Superior temporal gyrus (tissue), 1 donor: ENCODE measurements at regions not wholly inside any gene's neighbourhood (a gene's known extent, or its start where the extent isn't known, plus 50 kb on each side); places are given as distances from the start of the nearest gene placed in this dataset.

Source experiments
- DNase-seq: peaks from one replicate; pipeline ENCODE4 v3.0.0-alpha.2; 2016; ENCODE audit errors: extremely low spot score

DNA sequence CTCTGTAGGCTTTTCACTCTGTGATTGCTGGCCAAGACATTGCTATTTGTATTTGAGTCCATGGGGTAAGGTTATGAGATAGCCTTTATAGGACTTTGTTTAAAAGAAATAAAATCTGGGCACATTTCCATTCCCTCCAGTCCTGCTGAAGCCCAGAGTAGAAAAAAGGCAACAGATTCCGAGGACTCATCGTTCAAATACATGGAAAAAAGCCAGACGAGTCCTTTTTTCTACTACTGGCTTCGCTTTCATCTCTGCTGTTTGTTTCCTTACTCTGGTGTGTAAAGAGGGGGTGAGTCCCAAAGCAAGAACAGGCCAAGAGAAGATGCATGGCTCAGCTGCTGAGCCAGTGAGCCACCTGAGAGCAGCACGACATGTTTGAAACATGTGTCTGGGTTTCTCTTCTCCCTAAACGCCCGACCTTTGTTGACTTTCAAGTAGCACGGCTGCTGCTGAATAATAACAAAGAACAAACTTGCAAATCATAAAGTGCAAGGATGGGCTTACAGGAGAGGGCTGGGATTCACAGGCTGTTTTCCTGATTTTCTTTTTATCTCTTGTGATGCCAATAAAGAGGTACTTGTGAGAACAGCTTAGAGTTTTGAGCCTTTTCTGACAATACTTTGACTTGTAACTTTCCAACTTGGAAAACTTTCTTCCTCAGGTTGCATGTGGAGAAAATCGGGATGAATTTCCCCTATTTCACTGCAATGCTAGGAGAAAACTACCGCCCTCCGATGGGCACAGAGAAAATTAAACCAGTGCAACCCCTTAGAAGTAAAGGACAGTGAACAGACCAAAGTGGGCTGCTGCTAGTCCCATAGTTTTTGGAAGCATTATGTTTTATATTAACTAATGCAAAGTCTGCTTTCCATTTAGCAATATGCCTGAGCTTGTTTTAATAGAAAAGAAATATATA lies 195.2 kb upstream of the RAG2 start:
- DNase-seq = no peak

DNA sequence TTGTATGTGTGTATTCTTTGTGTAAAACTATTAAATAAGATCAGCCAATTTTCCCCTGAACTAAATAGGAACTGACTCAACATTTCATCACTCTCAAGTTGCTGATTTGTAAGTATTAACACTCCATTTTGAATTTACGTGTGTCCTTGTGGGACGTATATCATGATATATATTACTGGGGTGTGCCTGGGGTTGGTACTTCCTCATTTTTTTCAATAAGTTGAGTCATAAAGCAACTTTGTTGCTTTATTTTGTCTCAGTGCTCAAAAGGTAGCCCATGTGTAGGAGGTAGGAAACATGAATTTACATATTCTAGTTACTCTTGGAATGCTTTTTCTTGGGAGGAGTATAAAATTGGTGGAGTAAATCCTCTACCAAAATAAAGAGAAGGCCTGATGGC lies 193.9 kb upstream of the RAG2 start:
- no peak for DNase-seq

DNA sequence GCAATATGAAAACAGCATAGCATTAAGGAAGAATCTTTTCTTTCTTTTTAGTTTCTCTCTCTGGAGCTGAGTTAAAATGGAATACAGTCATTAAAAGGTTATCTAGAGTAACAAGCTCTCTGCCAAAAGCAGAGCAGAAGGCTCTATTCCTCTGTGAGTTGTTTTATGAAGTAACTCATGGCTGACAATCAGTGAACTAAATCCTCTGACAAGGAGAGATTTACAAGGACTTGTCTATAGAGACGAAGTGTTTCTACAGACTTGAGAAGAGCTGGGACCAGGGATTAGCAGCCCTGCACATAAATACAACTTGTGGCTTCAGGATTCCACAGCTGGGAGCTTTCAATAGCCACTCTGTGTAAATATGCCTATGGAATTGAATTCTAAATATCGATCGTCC lies 192.5 kb upstream of the RAG2 start:
- no peak for DNase-seq

DNA sequence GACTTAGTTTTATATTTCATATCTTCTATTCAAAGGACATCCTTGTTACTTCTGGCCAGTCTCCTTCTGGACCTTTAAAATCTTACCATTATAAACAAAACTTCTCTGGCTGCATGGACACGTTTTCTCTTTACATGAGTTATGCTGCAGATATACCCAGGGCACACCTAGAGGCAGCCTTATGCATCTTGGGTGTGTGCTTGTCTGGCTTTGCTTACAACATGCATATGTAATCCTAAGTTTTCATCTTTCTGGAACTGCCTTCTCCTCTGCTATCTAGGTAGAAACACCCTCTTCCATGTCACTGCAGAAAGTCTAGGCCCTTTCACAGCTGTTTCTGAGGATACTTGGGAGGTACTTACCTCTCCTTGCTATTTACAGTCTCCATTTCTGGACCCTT lies 185.8 kb upstream of the RAG2 start:
- DNase-seq = no peak

DNA sequence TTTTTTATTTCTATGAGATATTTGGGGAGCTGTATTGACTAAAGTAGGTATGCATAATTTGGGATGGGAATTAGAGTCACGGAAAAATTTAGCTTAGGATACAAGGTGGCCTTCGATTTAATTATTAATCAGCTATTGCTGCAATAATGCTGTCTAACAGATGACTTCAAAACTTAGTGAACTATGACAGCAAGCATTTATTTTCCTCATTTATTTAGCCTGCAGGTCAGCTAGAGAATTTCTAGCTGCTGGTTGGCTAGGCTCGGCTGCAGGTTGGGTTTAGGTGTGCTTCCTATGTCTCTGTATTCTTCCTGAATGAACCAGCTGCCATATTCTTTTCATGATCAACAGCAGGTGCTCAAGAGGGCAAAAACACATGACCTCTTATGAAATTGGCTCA lies 181.8 kb upstream of the RAG2 start:
- DNase-seq = no peak

DNA sequence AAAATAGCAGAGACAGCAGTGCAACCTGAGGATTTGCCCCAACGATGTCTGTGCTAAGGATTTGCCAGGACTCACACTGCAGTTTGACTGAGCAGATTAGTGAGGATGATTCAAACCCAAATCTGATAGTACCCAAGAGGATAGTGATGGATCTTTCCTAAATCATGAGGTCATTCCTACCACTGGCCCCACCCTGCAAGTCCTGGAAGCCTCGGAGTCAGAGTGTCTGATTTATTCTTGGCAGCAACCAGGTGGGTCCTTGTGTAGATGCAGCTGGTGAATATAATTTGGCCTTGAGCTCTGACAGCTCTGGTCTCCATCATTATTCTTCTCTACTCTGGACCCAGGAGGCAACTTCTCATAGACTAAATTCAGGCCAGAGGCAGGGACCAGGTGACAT lies 179.3 kb upstream of the RAG2 start:
- no peak for DNase-seq

DNA sequence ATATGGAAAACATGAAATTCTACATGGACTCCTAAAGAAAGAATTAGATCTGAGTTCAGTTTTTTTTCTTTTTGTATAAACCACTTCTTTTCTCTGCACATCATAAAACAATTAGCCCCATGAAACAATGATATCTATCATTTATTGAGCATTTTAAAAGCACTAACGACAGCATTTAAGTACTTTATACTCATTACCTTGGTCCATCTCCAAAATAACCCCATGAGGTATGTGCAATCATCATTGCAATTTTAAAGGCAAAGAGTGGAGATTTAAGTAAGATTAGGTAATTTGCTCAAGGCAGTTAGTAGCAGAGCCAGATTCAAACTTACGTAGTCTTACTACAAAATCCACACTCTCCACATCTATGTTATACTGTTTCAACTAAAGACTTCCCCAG lies 177.7 kb upstream of the RAG2 start:
- DNase-seq = no peak

DNA sequence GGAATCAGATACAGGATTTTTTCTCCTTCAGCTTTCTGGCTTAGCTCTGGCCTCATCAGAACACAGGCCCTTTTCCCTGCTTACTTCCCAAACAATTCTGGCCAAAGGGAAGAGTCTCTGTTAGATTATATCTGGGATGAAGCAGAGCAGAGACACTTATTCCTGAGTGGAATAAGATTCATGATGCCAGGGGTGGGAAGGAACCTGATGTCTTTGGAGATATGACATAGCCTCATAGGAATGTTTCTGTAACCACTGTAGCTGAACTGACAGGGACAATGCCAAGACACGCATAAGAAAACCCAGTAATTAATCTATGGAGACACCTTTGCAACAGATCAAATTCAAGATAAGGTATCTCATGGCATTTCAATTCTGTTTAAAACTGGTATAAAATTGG lies 177.1 kb upstream of the RAG2 start:
- no peak for DNase-seq

DNA sequence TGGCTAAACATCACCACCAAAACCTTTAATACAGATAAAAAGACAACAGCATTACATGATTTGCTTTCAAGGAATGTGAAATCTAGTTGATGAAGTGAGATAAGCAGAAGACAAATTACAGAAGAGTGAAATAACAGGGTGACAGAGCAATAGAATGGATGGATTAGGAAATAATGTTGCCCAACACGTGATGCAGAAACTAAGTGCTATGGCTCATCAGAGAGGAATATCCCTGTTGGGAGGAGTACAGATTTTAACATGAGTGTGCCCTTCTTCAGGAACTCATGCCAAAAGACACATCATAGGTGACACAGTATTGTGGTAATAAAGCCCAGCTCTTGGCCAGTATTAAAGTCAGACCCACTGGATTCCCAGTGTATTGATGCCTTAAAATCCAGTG lies 176.6 kb upstream of the RAG2 start:
- DNase-seq = no peak

DNA sequence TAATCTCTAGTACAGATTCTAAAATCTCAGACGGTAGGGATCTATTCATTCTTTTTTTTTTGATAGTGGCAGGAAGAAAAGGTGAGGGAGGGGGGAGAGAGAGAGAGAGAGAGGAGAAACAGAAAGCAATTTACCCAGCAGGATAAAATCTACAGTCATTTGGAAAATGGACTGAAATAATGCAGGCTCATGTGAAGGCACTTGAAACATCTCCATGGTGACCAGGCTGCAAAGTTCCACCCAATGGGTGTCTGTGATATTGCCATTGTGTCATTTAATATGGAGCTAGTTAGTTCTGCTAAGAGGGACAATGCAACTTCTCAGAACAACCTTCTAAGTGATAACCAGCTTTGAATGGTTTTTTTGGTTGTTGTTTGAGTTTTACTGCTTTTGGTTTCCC lies 165.2 kb upstream of the RAG2 start:
- no peak for DNase-seq

DNA sequence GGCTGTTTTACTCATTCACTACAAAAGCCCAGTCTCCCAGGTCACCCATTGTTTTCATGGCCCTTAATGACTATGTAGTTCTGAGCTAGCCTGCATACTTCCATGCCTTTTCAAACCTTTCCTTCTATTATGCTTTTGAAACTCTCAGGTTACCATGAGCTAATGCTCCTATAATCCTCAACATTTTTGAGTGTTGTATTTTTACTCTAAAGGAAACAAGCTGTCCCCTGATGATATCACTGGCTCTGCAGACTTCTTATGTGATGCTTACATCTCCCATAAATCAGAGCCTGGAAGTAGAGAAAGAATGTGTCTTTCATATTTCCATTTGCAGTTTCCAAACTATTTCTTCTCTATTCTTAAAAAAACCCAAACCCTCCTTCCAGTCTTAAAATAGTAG lies 159.0 kb upstream of the RAG2 start:
- no peak for DNase-seq

DNA sequence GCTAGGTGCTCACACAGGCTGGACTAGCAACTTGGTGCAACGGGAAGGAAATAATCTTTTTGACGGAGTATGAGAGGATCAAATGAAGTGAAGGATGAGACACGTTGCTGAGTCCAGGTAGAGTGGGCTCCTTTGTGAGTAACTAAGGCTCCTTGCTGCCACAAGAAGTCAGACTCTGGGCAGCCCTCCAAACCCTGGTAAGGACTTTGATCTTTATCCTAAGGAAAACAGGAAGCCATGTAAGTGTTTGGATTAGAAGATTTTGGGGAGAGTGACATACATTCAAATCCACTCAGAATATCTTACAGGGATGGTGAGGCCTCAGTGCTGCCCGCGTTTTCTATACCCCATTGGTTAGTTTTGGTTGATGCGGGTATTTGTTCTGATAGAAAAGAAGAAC lies 155.9 kb upstream of the RAG2 start:
- DNase-seq = no peak

DNA sequence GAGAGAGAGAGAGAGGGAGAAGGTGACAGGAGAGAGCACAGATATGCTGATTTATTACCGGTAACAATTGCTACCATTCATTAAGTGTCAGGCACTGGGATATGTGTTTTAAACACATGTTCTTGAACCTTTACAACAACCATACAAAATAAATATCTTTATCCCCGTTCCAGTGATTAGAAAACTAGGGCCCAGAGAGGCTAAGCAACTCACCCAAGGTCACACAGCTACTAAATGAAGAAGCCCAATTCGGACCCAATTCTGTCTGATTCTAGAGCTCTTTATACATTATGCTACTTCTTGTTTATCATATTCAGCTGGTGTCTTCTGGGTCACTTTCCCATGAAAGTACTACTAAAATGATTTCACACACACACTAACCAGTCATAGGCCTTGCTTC lies 154.0 kb upstream of the RAG2 start:
- DNase-seq = no peak

DNA sequence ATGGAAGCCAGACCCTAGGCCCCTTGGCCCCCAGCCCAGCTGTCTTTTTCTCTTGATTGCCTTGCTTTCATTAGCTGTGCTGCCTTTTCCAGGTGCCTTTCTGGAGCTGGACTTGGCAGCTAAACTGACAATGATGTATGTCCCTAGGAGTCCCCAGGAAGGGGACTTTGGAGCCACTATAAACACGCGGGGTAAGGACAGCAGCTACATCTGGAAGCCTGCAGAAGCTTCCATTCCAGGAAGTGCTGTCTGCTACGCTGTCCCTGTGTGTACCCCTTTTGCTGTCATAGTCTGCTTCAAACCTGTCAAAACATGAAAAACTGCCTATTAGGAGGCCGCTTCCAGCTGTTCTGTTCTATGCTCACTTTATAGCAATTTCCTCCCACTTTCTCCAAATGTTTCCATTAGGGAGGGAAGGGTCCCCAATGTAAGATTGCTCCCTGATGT lies 153.3 kb upstream of the RAG2 start:
- DNase-seq = no peak

DNA sequence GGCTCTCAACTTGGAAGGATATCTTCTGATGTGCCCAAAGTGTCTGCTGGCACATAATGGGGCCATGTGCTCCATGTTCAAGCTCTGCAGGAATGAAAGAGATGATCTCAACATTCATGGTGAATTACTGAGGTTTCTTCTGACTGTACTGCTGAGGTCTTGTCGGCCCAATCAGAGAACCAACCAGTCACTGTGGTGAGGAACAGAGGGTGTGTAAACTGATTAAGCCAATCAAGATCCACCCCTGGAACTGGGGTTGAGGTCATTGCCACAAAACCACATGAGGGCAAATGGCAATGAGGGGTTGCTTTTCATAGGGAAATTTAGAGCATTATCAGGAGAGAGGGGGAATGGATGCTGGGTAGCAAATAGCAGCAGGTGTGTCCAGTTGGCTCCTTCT lies 152.3 kb upstream of the RAG2 start:
- DNase-seq = no peak

DNA sequence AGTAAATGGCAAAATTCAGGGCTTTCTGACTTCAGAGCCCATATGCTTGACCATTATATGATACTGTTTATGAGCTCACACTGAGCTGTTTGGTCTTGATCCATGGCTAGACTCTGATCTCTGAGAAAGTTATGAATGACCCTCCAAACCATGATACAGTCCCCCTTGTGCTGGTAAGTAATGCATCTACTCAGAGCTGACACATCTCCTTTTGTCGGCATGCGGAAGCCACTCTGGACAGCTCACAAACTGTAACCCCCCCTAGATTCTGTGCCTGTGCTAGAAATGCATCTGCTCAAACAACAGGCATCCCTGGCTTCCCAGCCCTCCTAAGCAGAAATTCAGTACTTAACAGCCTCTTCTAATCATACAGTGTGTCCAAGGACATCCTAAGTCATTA lies 150.8 kb upstream of the RAG2 start:
- DNase-seq = no peak

DNA sequence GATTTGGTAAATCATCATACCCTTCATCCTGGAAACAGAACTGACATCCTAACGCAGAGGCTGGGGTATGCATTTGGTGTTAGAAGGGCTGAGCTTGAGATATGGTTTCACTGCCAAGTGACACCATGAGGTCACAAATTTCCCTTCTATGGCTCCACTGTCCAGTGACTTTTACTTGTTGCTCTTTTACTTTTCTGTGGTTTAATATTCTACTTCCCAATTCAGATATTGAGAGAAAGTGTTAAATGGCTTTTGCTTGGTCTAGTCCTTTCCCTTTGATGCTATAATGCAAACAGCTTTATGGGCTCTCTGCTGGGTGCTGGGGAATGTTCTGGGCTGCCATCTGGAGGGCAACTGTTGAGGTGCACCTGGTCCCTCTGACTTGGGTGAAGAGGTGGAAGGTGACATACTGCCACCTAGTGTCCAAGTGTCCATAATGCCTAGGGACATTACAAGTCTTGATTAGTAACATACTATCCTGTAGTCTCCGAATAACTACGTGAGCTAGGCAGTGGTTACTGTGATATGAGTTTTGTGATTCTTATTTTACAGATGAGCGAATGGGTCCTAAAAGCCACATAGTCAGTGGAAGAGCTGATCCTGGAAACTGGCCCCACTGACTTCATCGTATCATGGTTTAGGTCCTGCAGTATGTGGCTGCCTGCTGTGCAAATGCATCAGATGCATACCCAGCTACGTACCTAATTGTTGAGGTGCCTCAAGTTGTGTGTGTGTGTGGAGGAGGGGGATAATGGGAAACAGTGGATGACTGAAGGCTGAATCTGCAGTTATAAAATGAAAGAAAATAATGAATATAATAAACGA lies 149.1 kb upstream of the RAG2 start:
- peak; percentile 88 for DNase-seq

DNA sequence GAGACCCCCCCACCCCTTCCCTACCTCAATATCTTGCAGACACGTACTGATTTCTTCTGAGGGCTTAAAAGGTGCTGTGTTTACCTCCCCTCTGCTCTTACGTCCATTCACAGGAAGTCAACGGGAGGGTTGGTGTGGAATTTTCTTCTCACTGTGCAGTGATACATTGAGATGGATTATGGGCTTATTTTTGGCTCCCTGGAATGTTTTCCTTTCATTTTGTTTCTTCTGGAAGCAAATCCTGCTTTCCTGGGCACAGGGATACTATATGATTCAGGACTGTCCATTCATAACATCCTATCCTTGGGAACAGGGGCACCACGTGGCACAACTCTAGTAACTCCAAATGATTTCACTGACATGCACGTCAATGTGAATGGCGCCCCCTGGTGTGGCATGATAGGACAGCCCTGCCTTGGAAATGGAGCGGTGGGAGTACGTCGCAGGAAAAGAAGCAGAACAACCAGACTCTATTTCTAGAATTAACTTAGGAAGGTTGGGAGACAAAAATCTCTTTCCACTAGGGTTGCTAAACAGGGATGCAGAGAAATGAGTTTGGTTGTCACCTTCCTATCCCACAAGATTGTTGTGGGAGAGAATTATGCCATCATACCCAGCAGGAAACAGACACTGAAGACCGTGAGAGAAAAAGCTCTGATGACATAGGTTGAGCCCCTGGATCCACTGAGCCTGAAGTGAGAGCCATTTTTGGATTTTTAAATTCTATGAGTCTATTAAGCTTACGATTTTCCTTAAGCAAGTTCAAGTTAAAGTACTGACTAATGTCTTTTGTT lies 146.5 kb upstream of the RAG2 start:
- DNase-seq = peak; percentile 69

DNA sequence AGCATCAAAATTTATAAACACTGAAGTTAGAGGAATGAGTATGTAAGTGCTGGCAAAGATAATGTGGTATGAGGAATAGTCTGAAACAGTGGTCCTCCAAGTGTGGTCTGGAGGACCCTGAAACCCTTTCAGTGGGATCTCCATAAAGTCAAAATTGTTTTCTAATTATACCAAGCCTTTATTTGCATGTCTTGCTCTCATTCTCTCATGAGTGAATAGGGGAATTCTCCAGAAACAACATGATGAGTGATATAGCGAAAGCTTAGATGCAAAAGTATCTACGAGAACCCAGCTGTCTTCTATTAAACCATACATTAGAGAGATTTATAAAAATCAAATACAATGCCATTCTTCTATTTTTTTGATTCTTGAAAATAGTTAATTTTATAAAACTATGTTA lies 145.0 kb upstream of the RAG2 start:
- DNase-seq = no peak

DNA sequence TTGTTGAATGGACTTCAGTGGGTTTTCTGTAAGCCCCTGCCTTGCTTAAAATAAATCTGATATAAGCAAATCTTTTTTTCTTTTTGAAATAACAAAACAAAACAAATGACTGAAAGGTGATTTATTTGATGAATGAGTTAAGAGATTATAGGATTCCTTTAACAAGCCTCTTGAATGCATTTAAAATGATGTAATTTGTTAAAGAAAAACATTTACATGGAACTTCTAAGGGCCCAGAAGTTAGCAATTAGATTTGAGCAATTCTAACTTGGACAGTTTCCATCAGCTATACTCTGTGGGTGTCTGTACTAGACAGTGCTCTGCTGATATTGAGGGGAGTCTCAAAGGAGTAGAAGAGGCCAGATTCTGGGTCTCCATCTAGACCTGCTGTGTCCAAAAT lies 143.5 kb upstream of the RAG2 start:
- DNase-seq = no peak

DNA sequence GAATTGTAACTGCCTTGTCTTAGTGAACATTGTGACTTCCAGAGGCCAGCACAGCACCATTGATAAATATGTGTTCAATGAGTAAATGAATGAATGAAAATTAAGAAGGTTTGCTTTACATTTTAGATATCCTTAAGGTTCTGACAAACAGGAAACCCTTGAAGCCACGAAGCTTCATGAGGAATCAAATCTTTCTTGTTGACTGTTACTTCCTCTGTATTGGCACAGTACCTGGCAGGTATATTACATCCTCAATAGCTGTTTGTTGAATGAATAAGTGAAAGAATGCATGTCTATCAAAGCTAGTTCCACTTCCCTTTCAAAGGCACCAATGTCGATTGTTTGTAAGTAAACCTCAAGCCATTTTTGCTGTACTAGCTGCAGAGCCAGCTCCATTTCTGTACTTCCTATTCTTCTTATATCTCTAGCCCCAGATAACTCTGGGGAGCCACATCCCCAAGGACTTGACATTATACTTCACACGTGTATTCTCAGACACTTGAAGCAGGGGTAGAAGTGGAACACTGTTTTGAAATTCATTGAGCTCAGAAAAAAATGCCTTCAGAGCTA lies 140.3 kb upstream of the RAG2 start:
- no peak for DNase-seq

DNA sequence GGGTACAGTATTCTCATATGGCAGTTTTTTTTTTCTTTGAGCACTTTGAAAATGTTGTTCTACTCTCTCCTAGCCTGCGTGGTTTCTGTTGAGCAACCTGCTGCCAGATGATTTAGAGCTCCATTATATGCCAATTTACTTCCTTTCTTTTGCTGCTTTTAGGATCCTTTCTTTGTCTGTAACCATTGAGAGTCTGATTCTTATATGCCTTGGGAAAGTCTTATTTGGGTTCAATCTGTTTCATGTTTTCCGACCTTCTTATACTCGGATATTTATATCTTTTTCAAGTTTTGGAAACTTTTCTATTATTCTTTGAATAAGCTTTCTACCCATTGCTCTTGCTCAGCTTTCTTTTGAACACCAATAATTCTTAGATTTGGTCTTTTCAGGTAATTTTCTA lies 138.1 kb upstream of the RAG2 start:
- DNase-seq = no peak
